WTC11 (cell line): ENCODE measurements at regions not wholly inside any gene's neighbourhood (a gene's known extent, or its start where the extent isn't known, plus 50 kb on each side); places are given as distances from the start of the nearest gene placed in this dataset.

Experiments
- ATAC-seq: fragments of 200-7000 bp; cut with Tn5 transposase; 2 replicates; pipeline ENCODE4 v1.10.0; 2021; ENCODE audit warnings: mild to moderate bottlenecking, moderate library complexity
- CTCF ChIA-PET: fragments of 300-600 bp; sonication (Branson Sonifier 250); formaldehyde crosslinking; loops from one replicate; lab custom pipeline; 2021; ENCODE audit warnings: antibody characterized with exemption; lab: Charles Lee
- POLR2A ChIA-PET: fragments of 350-600 bp; sonication (Branson Sonifier 250); formaldehyde crosslinking; loops from one replicate; lab custom pipeline; 2021; ENCODE audit warnings: antibody characterized with exemption; lab: Charles Lee
- DNase-seq: peaks from one replicate; pipeline ENCODE4 v3.0.0; 2021; ENCODE audit warnings: low spot score
- H3K27ac Mint-ChIP-seq: 2 replicates; pipeline ENCODE4 v1.8.0; 2021; ENCODE audit warnings: mixed read lengths
- H3K27me3 Mint-ChIP-seq: 2 replicates; pipeline ENCODE4 v1.8.0; 2021; ENCODE audit warnings: low read depth, mild to moderate bottlenecking, moderate library complexity, mixed read lengths
- H3K36me3 Mint-ChIP-seq: 2 replicates; pipeline ENCODE4 v1.8.0; 2021; ENCODE audit warnings: mixed read lengths
- H3K4me1 Mint-ChIP-seq: 2 replicates; pipeline ENCODE4 v1.8.0; 2022; ENCODE audit warnings: mixed read lengths
- H3K4me3 Mint-ChIP-seq: 2 replicates; pipeline ENCODE4 v1.8.0; 2021; ENCODE audit warnings: mild to moderate bottlenecking, moderate library complexity, mixed read lengths
- H3K9me3 Mint-ChIP-seq: 2 replicates; pipeline ENCODE4 v1.8.0; 2021; ENCODE audit warnings: mixed read lengths
- ATF3 ChIP-seq: sonication (generic); formaldehyde crosslinking; conservative IDR thresholded peaks from 2 replicates; pipeline ENCODE4 v1.8.1; 2022; ENCODE audit warnings: mild to moderate bottlenecking, missing genetic modification reagents
- CTCF ChIP-seq: fragments of 200-600 bp; IDR thresholded peaks from 2 replicates; pipeline ENCODE4 v1.8.0; 2022; ENCODE audit warnings: antibody characterized with exemption
- E2F1 ChIP-seq: sonication (generic); formaldehyde crosslinking; IDR thresholded peaks from 2 replicates; pipeline ENCODE4 v1.8.0; 2022; ENCODE audit warnings: mild to moderate bottlenecking, missing genetic modification reagents
- ESRRA ChIP-seq: sonication (generic); formaldehyde crosslinking; IDR thresholded peaks from 2 replicates; pipeline ENCODE4 v1.8.1; 2022; ENCODE audit warnings: mild to moderate bottlenecking, missing genetic modification reagents, borderline replicate concordance
- ETV6 ChIP-seq: sonication (generic); formaldehyde crosslinking; IDR thresholded peaks from 2 replicates; pipeline ENCODE4 v1.8.1; 2022; ENCODE audit warnings: mild to moderate bottlenecking, missing genetic modification reagents
- FOXK1 ChIP-seq: sonication (generic); formaldehyde crosslinking; IDR thresholded peaks from 2 replicates; pipeline ENCODE4 v1.8.0; 2022; ENCODE audit warnings: mild to moderate bottlenecking, moderate library complexity, missing genetic modification reagents
- FOXP1 ChIP-seq: sonication (generic); formaldehyde crosslinking; IDR thresholded peaks from 2 replicates; pipeline ENCODE4 v1.8.0; 2022; ENCODE audit warnings: missing genetic modification reagents, mild to moderate bottlenecking, moderate library complexity, borderline replicate concordance
- HMGA2 ChIP-seq: fragments of 250-450 bp; sonication (Bioruptor Pico); IDR thresholded peaks from 2 replicates; pipeline ENCODE4 v1.4.0; 2021; ENCODE audit warnings: mild to moderate bottlenecking, moderate library complexity
- IRF2 ChIP-seq: sonication (generic); formaldehyde crosslinking; IDR thresholded peaks from 2 replicates; pipeline ENCODE4 v1.8.0; 2022; ENCODE audit warnings: low read depth, missing genetic modification reagents, borderline replicate concordance
- JAZF1 ChIP-seq: fragments of 250-450 bp; sonication (Bioruptor Pico); IDR thresholded peaks from 2 replicates; pipeline ENCODE4 v1.9.0; 2021; ENCODE audit warnings: moderate library complexity, mild to moderate bottlenecking, inconsistent platforms
- NFYB ChIP-seq: sonication (generic); formaldehyde crosslinking; conservative IDR thresholded peaks from 2 replicates; pipeline ENCODE4 v1.8.0; 2022; ENCODE audit warnings: low read depth, missing genetic modification reagents
- NR2C2 ChIP-seq: sonication (generic); formaldehyde crosslinking; IDR thresholded peaks from 2 replicates; pipeline ENCODE4 v1.8.0; 2022; ENCODE audit warnings: mild to moderate bottlenecking, missing genetic modification reagents
- OVOL2 ChIP-seq: fragments of 250-450 bp; sonication (Bioruptor Pico); IDR thresholded peaks from 2 replicates; pipeline ENCODE4 v1.9.0; 2021; ENCODE audit warnings: mild to moderate bottlenecking, borderline replicate concordance
- PRRX2 ChIP-seq: fragments of 250-450 bp; sonication (Bioruptor Pico); IDR thresholded peaks from 2 replicates; pipeline ENCODE4 v1.8.0; 2021; ENCODE audit warnings: mild to moderate bottlenecking
- SOX15 ChIP-seq: fragments of 250-450 bp; sonication (Bioruptor Pico); IDR thresholded peaks from 2 replicates; pipeline ENCODE4 v1.9.0; 2021; ENCODE audit warnings: mild to moderate bottlenecking
- SP1 ChIP-seq: sonication (generic); formaldehyde crosslinking; conservative IDR thresholded peaks from 2 replicates; pipeline ENCODE4 v1.8.1; 2022; ENCODE audit warnings: missing genetic modification reagents
- TEAD4 ChIP-seq: sonication (generic); formaldehyde crosslinking; IDR thresholded peaks from 2 replicates; pipeline ENCODE4 v1.8.0; 2022; ENCODE audit warnings: mild to moderate bottlenecking, missing genetic modification reagents
- ZMAT4 ChIP-seq: fragments of 250-450 bp; sonication (Bioruptor Pico); IDR thresholded peaks from 2 replicates; pipeline ENCODE4 v1.9.0; 2021; ENCODE audit warnings: mild to moderate bottlenecking
- ZNF232 ChIP-seq: sonication (generic); formaldehyde crosslinking; IDR thresholded peaks from 2 replicates; pipeline ENCODE4 v1.8.0; 2022; ENCODE audit warnings: mild to moderate bottlenecking, missing genetic modification reagents
- ZNF423 ChIP-seq: fragments of 250-450 bp; sonication (Bioruptor Pico); IDR thresholded peaks from 2 replicates; pipeline ENCODE4 v2.1.2; 2022; ENCODE audit warnings: mild to moderate bottlenecking, moderate library complexity
- ZSCAN18 ChIP-seq: fragments of 250-450 bp; sonication (Bioruptor Pico); IDR thresholded peaks from 2 replicates; pipeline ENCODE4 v2.1.2; 2022; ENCODE audit warnings: mild to moderate bottlenecking, moderate library complexity
- TF ChIP-seq, protein P1 (sequence below): sonication (generic); formaldehyde crosslinking; conservative IDR thresholded peaks from 2 replicates; pipeline ENCODE4 v1.8.1; 2023; ENCODE audit warnings: mild to moderate bottlenecking, low read depth, missing genetic modification reagents, moderate library complexity
- TF ChIP-seq, protein P2 (sequence below): sonication (generic); formaldehyde crosslinking; IDR thresholded peaks from 2 replicates; pipeline ENCODE4 v1.8.1; 2023; ENCODE audit warnings: mild to moderate bottlenecking, moderate library complexity, missing genetic modification reagents
- TF ChIP-seq, protein P3 (sequence below): sonication (generic); formaldehyde crosslinking; IDR thresholded peaks from 2 replicates; pipeline ENCODE4 v1.8.0; 2023; ENCODE audit warnings: missing genetic modification reagents
- TF ChIP-seq, protein P4 (sequence below): sonication (generic); formaldehyde crosslinking; IDR thresholded peaks from 2 replicates; pipeline ENCODE4 v1.8.1; 2022; ENCODE audit warnings: low read depth, mild to moderate bottlenecking, moderate library complexity, missing genetic modification reagents, borderline replicate concordance

DNA sequence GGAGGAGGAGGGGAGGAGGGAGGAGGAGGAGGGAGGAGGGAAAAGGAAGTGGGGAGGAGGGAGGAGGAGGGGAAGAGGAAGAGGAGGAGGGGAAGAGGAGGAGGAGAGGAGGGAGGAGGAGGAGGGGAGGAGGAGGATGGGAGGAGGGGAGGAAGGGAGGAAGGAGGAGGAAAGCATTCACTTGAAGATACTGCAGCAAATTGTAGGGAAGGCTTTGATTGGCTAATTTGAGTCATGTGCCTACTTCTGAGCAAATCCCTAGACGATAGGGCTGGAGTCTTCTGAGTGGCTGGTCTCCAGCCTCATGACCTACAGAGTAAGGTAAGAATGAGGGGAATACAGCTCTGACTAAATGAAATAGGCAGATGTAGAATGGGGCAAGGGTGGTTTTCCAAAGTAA, 783.2 kb upstream of the RBFOX1 start:
- DNase-seq (no peak), ATAC-seq (no peak)
- CTCF ChIA-PET, result no interaction called here
- peaks cover 82% of the 10 kb centered on the region for H3K9me3 Mint-ChIP-seq
- H3K4me1 Mint-ChIP-seq, result no peaks in the 10 kb centered on the region
- peaks cover 12% of the 10 kb centered on the region for H3K27me3 Mint-ChIP-seq
- no peak overlapping the region for H3K27ac Mint-ChIP-seq
- TF ChIP-seq PRRX2 (CRISPR knock-in tag) (no peak), ZMAT4 (CRISPR knock-in tag) (no peak), NFYB (CRISPR knock-in tag) (no peak), ZNF232 (no peak), SP1 (CRISPR knock-in tag) (no peak), SOX15 (no peak), E2F1 (CRISPR knock-in tag) (no peak), ATF3 (CRISPR knock-in tag) (no peak), ZSCAN18 (CRISPR knock-in tag) (no peak), ESRRA (no peak), ZNF423 (CRISPR knock-in tag) (no peak), IRF2 (CRISPR knock-in tag) (no peak), FOXP1 (CRISPR knock-in tag) (no peak), FOXK1 (CRISPR knock-in tag) (no peak)
- TF ChIP-seq, protein P1, sequence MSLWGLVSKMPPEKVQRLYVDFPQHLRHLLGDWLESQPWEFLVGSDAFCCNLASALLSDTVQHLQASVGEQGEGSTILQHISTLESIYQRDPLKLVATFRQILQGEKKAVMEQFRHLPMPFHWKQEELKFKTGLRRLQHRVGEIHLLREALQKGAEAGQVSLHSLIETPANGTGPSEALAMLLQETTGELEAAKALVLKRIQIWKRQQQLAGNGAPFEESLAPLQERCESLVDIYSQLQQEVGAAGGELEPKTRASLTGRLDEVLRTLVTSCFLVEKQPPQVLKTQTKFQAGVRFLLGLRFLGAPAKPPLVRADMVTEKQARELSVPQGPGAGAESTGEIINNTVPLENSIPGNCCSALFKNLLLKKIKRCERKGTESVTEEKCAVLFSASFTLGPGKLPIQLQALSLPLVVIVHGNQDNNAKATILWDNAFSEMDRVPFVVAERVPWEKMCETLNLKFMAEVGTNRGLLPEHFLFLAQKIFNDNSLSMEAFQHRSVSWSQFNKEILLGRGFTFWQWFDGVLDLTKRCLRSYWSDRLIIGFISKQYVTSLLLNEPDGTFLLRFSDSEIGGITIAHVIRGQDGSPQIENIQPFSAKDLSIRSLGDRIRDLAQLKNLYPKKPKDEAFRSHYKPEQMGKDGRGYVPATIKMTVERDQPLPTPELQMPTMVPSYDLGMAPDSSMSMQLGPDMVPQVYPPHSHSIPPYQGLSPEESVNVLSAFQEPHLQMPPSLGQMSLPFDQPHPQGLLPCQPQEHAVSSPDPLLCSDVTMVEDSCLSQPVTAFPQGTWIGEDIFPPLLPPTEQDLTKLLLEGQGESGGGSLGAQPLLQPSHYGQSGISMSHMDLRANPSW (CRISPR knock-in tag), result no peak
- POLR2A ChIA-PET, result no interaction called here
- no peak overlapping the region for H3K4me3 Mint-ChIP-seq
- peaks cover 80% of the 10 kb centered on the region for H3K36me3 Mint-ChIP-seq

DNA sequence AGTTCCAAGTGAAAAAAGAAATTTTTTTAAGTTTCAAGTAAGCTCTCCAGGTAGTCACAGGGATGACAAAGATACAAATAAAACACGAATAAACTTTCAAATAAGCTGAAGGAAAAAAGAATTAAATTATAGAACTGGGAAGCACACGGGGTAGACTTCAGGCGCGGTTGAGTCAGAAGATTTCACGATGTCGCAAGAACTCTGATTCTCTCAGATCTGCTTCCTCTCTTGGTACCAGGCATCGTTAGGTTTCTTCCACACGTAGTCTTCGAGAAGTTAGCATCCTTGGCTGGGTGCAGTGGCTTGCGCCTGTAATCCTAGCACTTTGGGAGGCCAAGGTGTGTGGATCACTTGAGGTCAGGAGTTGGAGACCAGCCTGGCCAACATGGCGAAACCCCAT, 784.1 kb upstream of the RBFOX1 start:
- CTCF ChIA-PET, result no interaction called here

More for the DNA sequence above, 784.1 kb upstream of the RBFOX1 start:
- no peak for DNase-seq
- POLR2A ChIA-PET, result no interaction called here
- H3K4me3 Mint-ChIP-seq, result no peak overlapping the region
- no peak for TF ChIP-seq ESRRA
- no peak for TF ChIP-seq ETV6 (CRISPR knock-in tag)
- TF ChIP-seq FOXK1 (CRISPR knock-in tag), result no peak
- no peak for TF ChIP-seq CTCF
- TF ChIP-seq, protein P2, sequence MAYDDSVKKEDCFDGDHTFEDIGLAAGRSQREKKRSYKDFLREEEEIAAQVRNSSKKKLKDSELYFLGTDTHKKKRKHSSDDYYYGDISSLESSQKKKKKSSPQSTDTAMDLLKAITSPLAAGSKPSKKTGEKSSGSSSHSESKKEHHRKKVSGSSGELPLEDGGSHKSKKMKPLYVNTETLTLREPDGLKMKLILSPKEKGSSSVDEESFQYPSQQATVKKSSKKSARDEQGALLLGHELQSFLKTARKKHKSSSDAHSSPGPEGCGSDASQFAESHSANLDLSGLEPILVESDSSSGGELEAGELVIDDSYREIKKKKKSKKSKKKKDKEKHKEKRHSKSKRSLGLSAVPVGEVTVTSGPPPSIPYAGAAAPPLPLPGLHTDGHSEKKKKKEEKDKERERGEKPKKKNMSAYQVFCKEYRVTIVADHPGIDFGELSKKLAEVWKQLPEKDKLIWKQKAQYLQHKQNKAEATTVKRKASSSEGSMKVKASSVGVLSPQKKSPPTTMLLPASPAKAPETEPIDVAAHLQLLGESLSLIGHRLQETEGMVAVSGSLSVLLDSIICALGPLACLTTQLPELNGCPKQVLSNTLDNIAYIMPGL, result no peak
- TF ChIP-seq HMGA2 (CRISPR knock-in tag), result no peak
- TF ChIP-seq, protein P3, sequence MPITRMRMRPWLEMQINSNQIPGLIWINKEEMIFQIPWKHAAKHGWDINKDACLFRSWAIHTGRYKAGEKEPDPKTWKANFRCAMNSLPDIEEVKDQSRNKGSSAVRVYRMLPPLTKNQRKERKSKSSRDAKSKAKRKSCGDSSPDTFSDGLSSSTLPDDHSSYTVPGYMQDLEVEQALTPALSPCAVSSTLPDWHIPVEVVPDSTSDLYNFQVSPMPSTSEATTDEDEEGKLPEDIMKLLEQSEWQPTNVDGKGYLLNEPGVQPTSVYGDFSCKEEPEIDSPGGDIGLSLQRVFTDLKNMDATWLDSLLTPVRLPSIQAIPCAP (CRISPR knock-in tag), result no peak
- no peak for TF ChIP-seq JAZF1 (CRISPR knock-in tag)
- no peak for TF ChIP-seq NR2C2 (CRISPR knock-in tag)
- no peak for TF ChIP-seq TEAD4 (CRISPR knock-in tag)
- TF ChIP-seq OVOL2 (CRISPR knock-in tag), result no peak
- TF ChIP-seq, protein P4, sequence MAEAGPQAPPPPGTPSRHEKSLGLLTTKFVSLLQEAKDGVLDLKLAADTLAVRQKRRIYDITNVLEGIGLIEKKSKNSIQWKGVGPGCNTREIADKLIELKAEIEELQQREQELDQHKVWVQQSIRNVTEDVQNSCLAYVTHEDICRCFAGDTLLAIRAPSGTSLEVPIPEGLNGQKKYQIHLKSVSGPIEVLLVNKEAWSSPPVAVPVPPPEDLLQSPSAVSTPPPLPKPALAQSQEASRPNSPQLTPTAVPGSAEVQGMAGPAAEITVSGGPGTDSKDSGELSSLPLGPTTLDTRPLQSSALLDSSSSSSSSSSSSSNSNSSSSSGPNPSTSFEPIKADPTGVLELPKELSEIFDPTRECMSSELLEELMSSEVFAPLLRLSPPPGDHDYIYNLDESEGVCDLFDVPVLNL (CRISPR knock-in tag), result no peak
- no peak for ATAC-seq
- H3K27ac Mint-ChIP-seq, result no peak overlapping the region
- peaks cover 84% of the 10 kb centered on the region for H3K9me3 Mint-ChIP-seq
- peaks cover 83% of the 10 kb centered on the region for H3K36me3 Mint-ChIP-seq
- H3K27me3 Mint-ChIP-seq, result peaks cover 12% of the 10 kb centered on the region
- no peaks in the 10 kb centered on the region for H3K4me1 Mint-ChIP-seq
